ENCODE measurements at regions not wholly inside any gene's neighbourhood (a gene's known extent, or its start where the extent isn't known, plus 50 kb on each side); places are given as distances from the start of the nearest gene placed in this dataset.

DNA sequence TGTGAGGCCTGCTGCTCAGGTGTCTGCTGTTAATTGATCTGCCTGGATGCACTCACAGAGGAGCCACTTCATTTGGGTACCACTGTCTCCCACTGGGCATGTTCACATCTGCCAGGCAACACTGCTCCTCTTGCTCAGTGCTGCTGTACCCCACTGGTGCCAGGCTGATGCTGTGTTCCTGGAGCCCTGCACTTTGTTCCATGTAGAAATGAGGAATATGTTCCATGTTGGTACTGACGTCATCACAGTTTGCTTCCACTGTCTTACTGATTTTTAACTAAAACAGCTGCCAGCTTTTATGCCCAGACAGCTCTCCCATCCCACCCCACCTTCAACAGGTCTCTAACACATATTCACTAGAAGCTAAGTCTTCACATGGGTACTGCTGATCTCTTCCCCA, 355.7 kb downstream of the LRRC70 start:
- DNase-seq (ENCODE audit: low read depth), result no peak
- no peak overlapping the region for H3K4me3 ChIP-seq (ENCODE audit: control insufficient read depth, low read depth, low read length)
- TF ChIP-seq CTCF (conservative IDR thresholded peaks at IDR 0.05; ENCODE audit: control insufficient read depth, insufficient read depth, low read depth, low read length), result no peak

DNA sequence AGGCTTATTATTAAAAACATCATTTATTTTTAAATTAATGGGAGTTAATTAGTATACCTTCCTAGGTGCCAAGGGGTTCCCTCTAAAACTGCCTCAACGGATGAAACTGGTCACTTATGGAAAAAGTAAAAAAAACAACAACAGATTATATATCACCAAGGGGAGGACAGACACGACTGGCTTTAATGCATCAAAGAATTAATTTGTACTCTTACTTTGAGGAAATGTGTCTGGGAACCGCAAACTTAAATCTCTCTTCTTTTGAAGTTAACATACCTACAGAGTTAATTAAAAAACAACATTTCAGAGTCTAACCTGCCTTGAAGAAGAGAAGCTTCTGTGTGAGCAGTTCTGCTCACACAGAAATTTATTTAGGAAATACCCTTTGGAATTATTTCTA, 354.6 kb downstream of the LRRC70 start:
- TF ChIP-seq CTCF (conservative IDR thresholded peaks at IDR 0.05; ENCODE audit: control insufficient read depth, insufficient read depth, low read depth, low read length), result no peak
- H3K4me3 ChIP-seq (ENCODE audit: control insufficient read depth, low read depth, low read length), result no peak overlapping the region
- DNase-seq (ENCODE audit: low read depth), result no peak

GRCh38 chr5:62931153-62931950, 352.7 kb downstream of the LRRC70 start:
- DNase-seq (ENCODE audit: low read depth), result no peak
- no peak overlapping the region for H3K4me3 ChIP-seq (ENCODE audit: control insufficient read depth, low read depth, low read length)
- TF ChIP-seq CTCF (conservative IDR thresholded peaks at IDR 0.05; ENCODE audit: control insufficient read depth, insufficient read depth, low read depth, low read length), result no peak

DNA sequence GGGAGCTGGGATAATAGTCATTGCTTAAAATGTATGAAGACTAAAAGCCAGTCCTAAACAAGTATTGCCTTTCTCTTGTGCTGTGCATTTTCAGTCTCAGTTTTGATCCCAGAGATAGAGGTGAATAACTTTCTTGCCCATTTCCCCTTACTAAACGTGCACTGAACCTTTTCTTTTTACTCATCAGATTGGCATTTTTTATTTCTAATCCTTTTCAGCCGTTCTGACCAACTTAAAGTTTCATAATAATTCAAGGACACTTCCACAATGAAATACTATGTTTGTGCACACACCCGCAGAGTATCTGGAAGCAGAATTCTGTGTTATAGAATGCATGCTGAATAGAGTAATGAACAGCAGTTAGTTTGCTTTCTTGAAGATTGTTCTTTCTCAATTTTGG, 343.6 kb downstream of the LRRC70 start:
- no peak for DNase-seq (ENCODE audit: low read depth)
- H3K4me3 ChIP-seq (ENCODE audit: control insufficient read depth, low read depth, low read length), result no peak overlapping the region
- TF ChIP-seq CTCF (conservative IDR thresholded peaks at IDR 0.05; ENCODE audit: control insufficient read depth, insufficient read depth, low read depth, low read length), result no peak

GRCh38 chr5:62920856-62921255, 342.2 kb downstream of the LRRC70 start:
- H3K4me3 ChIP-seq (ENCODE audit: control insufficient read depth, low read depth, low read length), result no peak overlapping the region
- no peak for TF ChIP-seq CTCF (conservative IDR thresholded peaks at IDR 0.05; ENCODE audit: control insufficient read depth, insufficient read depth, low read depth, low read length)

DNA sequence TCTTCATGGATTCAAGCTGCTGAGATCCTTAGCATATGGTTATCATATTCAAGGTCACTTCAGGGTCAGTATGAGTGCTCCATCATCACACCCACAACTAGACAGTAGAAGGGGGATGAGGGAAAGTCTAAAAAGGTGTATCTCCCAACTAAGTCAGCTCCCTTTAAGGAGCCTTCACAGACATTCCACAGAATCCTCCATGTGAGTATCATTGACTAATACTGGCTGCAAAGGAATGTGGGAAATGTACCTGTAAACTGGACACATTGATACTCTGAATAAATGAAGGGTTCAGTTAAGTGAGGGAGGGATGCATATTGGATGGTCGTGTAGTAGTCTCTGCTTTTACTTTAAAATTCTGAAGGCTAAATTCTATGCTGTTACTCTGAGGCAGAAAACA, 330.7 kb downstream of the LRRC70 start:
- no peak for TF ChIP-seq CTCF (conservative IDR thresholded peaks at IDR 0.05; ENCODE audit: control insufficient read depth, insufficient read depth, low read depth, low read length)
- no peak overlapping the region for H3K4me3 ChIP-seq (ENCODE audit: control insufficient read depth, low read depth, low read length)
- DNase-seq (ENCODE audit: low read depth), result no peak

More at GRCh38 chr5:62920856-62921255, 342.2 kb downstream of the LRRC70 start:
- DNase-seq (ENCODE audit: low read depth), result no peak

All from fibroblast of mammary gland (primary cell).